Upper lobe of right lung (tissue), 1 donor: ENCODE measurements at regions not wholly inside any gene's neighbourhood (a gene's known extent, or its start where the extent isn't known, plus 50 kb on each side); places are given as distances from the start of the nearest gene placed in this dataset.

ENCODE experiments used
- ATAC-seq: fragments of 200-7000 bp; cut with Tn5 transposase; one replicate; pipeline ENCODE4 v1.9.1; 2020; ENCODE audit warnings: mild to moderate bottlenecking, moderate library complexity
- DNase-seq: peaks from one replicate; pipeline ENCODE4 v3.0.0-alpha.2; 2020
- H3K27ac ChIP-seq: fragments of 200-600 bp; one replicate; pipeline ENCODE4 v1.8.0; 2022
- H3K27me3 ChIP-seq: fragments of 200-600 bp; one replicate; pipeline ENCODE4 v1.8.0; 2022; ENCODE audit warnings: mild to moderate bottlenecking
- H3K36me3 ChIP-seq: fragments of 200-600 bp; one replicate; pipeline ENCODE4 v1.8.0; 2022
- H3K4me1 ChIP-seq: fragments of 200-600 bp; one replicate; pipeline ENCODE4 v1.8.0; 2022
- H3K4me3 ChIP-seq: fragments of 200-600 bp; one replicate; pipeline ENCODE4 v1.8.0; 2022; ENCODE audit warnings: mild to moderate bottlenecking
- H3K9me3 ChIP-seq: fragments of 200-600 bp; one replicate; pipeline ENCODE4 v1.8.0; 2022
- CTCF ChIP-seq: fragments of 200-600 bp; IDR thresholded peaks from one replicate; pipeline ENCODE4 v1.8.0; 2022; ENCODE audit warnings: antibody characterized with exemption
- intact Hi-C: fragments of 100-400 bp; cut with DNase I; formaldehyde crosslinking; loops from one replicate; pipeline ENCODE4 v1.11.0; 2022
- donor health status: DM: no; HTN: yes; CAD: no; lungs with severe emphysema.

GRCh38 chr6:4564801-4565271 lies 211.4 kb upstream of the CDYL start:
- ATAC-seq (no peak), DNase-seq (no peak)
- intact Hi-C loops, result no loop called here
- no peak overlapping the region for H3K27ac ChIP-seq
- H3K9me3 ChIP-seq, result peaks cover under 1% of the 10 kb centered on the region
- no peak for TF ChIP-seq CTCF
- no peaks in the 10 kb centered on the region for H3K4me1 ChIP-seq
- H3K4me3 ChIP-seq, result no peak overlapping the region
- H3K27me3 ChIP-seq, result no peaks in the 10 kb centered on the region
- no peaks in the 10 kb centered on the region for H3K36me3 ChIP-seq

- DNase-seq (no peak), ATAC-seq (no peak)
- Histone ChIP-seq H3K9me3 (no peaks in the 10 kb centered on the region), H3K27me3 (no peaks in the 10 kb centered on the region), H3K4me3 (no peak overlapping the region), H3K27ac (no peak overlapping the region), H3K36me3 (no peaks in the 10 kb centered on the region), H3K4me1 (no peaks in the 10 kb centered on the region)
- no peak for TF ChIP-seq CTCF
- intact Hi-C loops, result no loop called here
Measured at GRCh38 chr6:4563877-4564276, 212.3 kb upstream of the CDYL start.

GRCh38 chr6:4563156-4563555 lies 213.0 kb upstream of the CDYL start:
- no peak for TF ChIP-seq CTCF
- H3K9me3 ChIP-seq, result no peaks in the 10 kb centered on the region
- H3K36me3 ChIP-seq, result no peaks in the 10 kb centered on the region
- no peaks in the 10 kb centered on the region for H3K4me1 ChIP-seq
- no peak overlapping the region for H3K4me3 ChIP-seq
- H3K27ac ChIP-seq, result no peak overlapping the region
- ATAC-seq (no peak), DNase-seq (no peak)
- no peaks in the 10 kb centered on the region for H3K27me3 ChIP-seq
- intact Hi-C loops, result no loop called here

- no peak overlapping the region for H3K27ac ChIP-seq
- no peak for ATAC-seq
- no peak for DNase-seq
- no peak for TF ChIP-seq CTCF
- H3K4me1 ChIP-seq, result no peaks in the 10 kb centered on the region
- H3K4me3 ChIP-seq, result no peak overlapping the region
- H3K27me3 ChIP-seq, result no peaks in the 10 kb centered on the region
- no peaks in the 10 kb centered on the region for H3K9me3 ChIP-seq
- no peaks in the 10 kb centered on the region for H3K36me3 ChIP-seq
- intact Hi-C loops, result no loop called here
Measured at GRCh38 chr6:4561773-4562400, 214.3 kb upstream of the CDYL start.

GRCh38 chr6:4561078-4561435 lies 215.1 kb upstream of the CDYL start:
- Histone ChIP-seq H3K36me3 (no peaks in the 10 kb centered on the region), H3K27ac (no peak overlapping the region), H3K27me3 (no peaks in the 10 kb centered on the region), H3K4me1 (no peaks in the 10 kb centered on the region), H3K4me3 (no peak overlapping the region), H3K9me3 (no peaks in the 10 kb centered on the region)
- intact Hi-C loops, result no loop called here
- no peak for ATAC-seq
- no peak for TF ChIP-seq CTCF
- DNase-seq, result no peak
